Nephron (organoid): ENCODE measurements at regions not wholly inside any gene's neighbourhood (a gene's known extent, or its start where the extent isn't known, plus 50 kb on each side); places are given as distances from the start of the nearest gene placed in this dataset.

Source experiments
- H3K27ac Mint-ChIP-seq, 3 experiments: 2 replicates each; pipeline ENCODE4 v1.8.0; 2020; ENCODE audit warnings: mixed read lengths in 3 of 3, mild to moderate bottlenecking in 2 of 3, moderate library complexity in 1 of 3
- H3K27me3 Mint-ChIP-seq: 2 replicates; pipeline ENCODE4 v1.8.0; 2021; ENCODE audit warnings: low read depth, mild to moderate bottlenecking, moderate library complexity, mixed read lengths
- H3K36me3 Mint-ChIP-seq: 2 replicates; pipeline ENCODE4 v1.8.0; 2020; ENCODE audit warnings: low read depth, mixed read lengths
- H3K4me1 Mint-ChIP-seq: 2 replicates; pipeline ENCODE4 v1.8.0; 2020; ENCODE audit warnings: mixed read lengths
- H3K4me3 Mint-ChIP-seq, 3 experiments: 2 replicates each; pipeline ENCODE4 v1.8.0; 2020; ENCODE audit warnings: mild to moderate bottlenecking in 3 of 3, mixed read lengths in 3 of 3, moderate library complexity in 2 of 3
- H3K9me3 Mint-ChIP-seq: 2 replicates; pipeline ENCODE4 v1.8.0; 2020; ENCODE audit warnings: mixed read lengths
- CTCF ChIP-seq, 3 experiments: fragments of 200-600 bp; sonication (generic); IDR thresholded peaks; one replicate each; pipeline ENCODE4 v1.5.0; 2021; ENCODE audit warnings: antibody characterized with exemption in 3 of 3; ENCODE audit not compliant: unreplicated experiment in 3 of 3

DNA sequence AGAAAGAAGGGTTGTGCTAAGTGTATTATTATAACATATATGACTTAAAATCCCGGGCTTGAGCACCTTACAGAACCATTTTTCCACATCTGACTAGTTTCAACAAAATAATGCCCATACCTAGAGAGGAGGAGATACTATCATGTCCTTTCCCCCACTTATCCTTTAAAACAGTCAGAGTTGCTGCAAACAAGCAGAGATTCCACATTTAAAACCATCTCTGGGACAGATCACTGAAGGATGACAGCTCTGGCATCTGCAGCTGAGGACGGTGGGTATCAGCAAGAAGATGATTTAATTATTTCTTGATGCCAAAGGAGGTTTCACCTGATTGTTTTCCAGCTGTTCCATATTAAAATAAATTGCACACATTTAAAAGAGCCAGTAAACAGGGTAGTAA, 328.0 kb upstream of the TMTC1 start:
- Mint-ChIP-seq H3K4me1 (peaks cover 5% of the 10 kb centered on the region), H3K4me3 (no peak overlapping the region), H3K27ac (no peak overlapping the region), H3K9me3 (peaks cover 12% of the 10 kb centered on the region), H3K36me3 (no peaks in the 10 kb centered on the region), H3K27me3 (peaks cover 7% of the 10 kb centered on the region)
- no peak for TF ChIP-seq CTCF (IDR thresholded peaks at IDR 0.05; ENCODE audit: unreplicated experiment in 3 of 3)

DNA sequence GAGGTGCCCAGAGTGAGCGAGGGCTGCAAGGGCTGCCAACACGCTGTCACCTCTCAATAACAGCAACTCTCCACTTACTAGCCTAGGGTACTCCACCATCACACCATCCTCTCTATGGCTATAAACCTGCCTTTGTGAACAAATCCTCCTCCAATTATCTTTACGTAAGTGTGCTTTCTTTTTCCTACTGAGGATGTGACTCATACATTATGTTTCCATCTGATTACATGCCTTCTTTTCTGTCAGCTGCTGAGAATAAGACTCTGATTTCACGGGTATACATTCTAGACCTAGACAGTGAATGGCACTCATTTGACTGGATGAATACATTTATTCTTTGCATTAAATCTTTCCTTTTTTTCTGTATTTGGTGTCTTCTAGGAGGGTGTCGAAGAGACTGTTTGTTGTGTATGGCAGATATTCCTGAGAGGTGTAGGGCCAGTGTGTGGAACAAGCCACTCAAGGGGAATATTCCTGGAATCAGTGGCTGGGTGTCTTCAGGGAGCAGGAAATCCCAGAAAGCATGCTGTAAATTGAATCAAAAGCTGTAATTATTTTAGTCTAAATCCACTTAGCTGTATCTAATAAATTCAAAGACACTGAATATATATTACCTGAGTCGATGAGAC, 327.3 kb upstream of the TMTC1 start:
- Mint-ChIP-seq H3K36me3 (no peaks in the 10 kb centered on the region), H3K9me3 (peaks cover 12% of the 10 kb centered on the region), H3K27me3 (peaks cover 13% of the 10 kb centered on the region)

GRCh38 chr12:30110498-30110897, 326.8 kb upstream of the TMTC1 start:
- Mint-ChIP-seq H3K27ac (no peak overlapping the region), H3K36me3 (no peaks in the 10 kb centered on the region), H3K4me1 (peaks cover 10% of the 10 kb centered on the region), H3K27me3 (peaks cover 14% of the 10 kb centered on the region), H3K4me3 (no peak overlapping the region), H3K9me3 (peaks cover 12% of the 10 kb centered on the region)
- no peak for TF ChIP-seq CTCF (IDR thresholded peaks at IDR 0.05; ENCODE audit: unreplicated experiment in 3 of 3)

More for the DNA sequence above, 327.3 kb upstream of the TMTC1 start:
- peaks cover 8% of the 10 kb centered on the region for H3K4me1 Mint-ChIP-seq
- no peak overlapping the region for H3K4me3 Mint-ChIP-seq
- no peak for TF ChIP-seq CTCF (IDR thresholded peaks at IDR 0.05; ENCODE audit: unreplicated experiment in 3 of 3)
- peak overlapping the region in 2 of 3 experiments; percentile 1 to 9 for H3K27ac Mint-ChIP-seq

GRCh38 chr12:30108666-30109065, 324.9 kb upstream of the TMTC1 start:
- H3K9me3 Mint-ChIP-seq, result peaks cover 12% of the 10 kb centered on the region
- H3K36me3 Mint-ChIP-seq, result no peaks in the 10 kb centered on the region

DNA sequence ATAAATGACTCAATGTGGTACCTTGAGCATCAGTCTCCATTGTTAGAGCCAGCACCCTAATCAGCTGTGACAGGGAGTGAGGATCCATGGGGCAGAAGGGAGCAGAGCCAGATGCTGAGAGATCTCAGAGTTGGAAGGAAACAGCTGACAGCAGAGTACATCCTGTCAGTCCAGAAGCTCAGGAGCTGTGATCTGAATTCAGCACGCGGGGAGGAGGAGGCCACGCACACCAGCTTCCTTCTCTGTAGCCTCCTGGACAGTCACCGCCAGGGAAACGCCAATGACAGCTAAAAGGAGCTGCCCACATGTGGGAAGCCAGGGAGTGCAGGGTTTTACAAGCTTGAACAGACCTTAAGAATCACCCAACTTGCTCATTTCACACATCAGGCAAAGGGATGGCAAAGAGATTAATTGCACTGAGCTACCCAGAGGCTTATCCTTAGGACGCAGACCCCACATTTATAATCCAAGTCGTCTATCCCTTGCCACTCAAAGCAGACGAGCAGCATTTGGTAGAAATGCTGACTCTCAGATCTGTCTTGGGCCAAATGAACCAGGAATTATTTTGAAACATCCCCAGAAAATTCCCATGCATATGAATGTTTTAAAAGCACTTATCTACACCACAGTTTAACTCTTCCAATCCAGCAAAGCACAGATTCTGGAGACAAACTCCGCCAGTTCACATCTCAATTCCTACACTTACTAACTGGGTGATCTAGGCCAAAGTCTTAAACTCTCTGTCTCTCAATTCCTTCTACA, 322.6 kb upstream of the TMTC1 start:
- no peak for TF ChIP-seq CTCF (IDR thresholded peaks at IDR 0.05; ENCODE audit: unreplicated experiment in 3 of 3)
- H3K27me3 Mint-ChIP-seq, result peaks cover 14% of the 10 kb centered on the region
- H3K36me3 Mint-ChIP-seq, result no peaks in the 10 kb centered on the region
- peak overlapping the region in 2 of 3 experiments; percentile 23 to 33 for H3K27ac Mint-ChIP-seq
- no peak overlapping the region for H3K4me3 Mint-ChIP-seq
- peaks cover 10% of the 10 kb centered on the region for H3K4me1 Mint-ChIP-seq
- peaks cover 12% of the 10 kb centered on the region for H3K9me3 Mint-ChIP-seq

More at GRCh38 chr12:30108666-30109065, 324.9 kb upstream of the TMTC1 start:
- Mint-ChIP-seq H3K4me1 (peaks cover 10% of the 10 kb centered on the region), H3K27me3 (peaks cover 14% of the 10 kb centered on the region), H3K4me3 (no peak overlapping the region), H3K27ac (no peak overlapping the region)
- TF ChIP-seq CTCF (IDR thresholded peaks at IDR 0.05; ENCODE audit: unreplicated experiment in 3 of 3), result no peak
